ENCODE measurements at regions not wholly inside any gene's neighbourhood (a gene's known extent, or its start where the extent isn't known, plus 50 kb on each side); places are given as distances from the start of the nearest gene placed in this dataset.

DNA sequence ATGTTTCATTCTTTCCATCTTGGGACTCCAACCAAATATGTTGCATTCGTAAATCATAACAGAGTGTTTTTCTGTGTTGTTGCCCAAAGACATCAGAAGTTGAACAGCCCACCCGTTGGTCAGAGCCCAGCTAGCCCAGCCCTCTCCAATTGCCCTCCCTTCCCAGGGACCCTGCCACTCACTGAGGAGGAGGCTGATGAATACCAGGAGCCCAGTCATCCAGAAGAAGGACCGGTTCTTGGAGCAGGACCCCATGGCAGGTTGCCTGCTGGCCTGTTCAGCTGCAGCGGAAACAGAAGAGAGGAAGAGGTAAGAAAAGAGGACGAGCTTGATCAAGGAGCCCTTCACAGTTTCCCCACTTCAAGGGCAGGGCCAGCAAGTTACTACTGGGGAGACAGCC lies 172.2 kb upstream of the ETV3 start:
- no peaks in the 10 kb centered on the region for H3K36me3 ChIP-seq (ENCODE audit: control insufficient read depth in 2 of 2, extremely low read depth in 1 of 2, insufficient read depth in 2 of 2, low read length in 2 of 2)
- H3K4me2 ChIP-seq (ENCODE audit: insufficient read depth, low read length) = no peak overlapping the region
- no peaks in the 10 kb centered on the region for H4K20me1 ChIP-seq (replicated peaks; ENCODE audit: control insufficient read depth, extremely low read depth, insufficient read depth, low read length)
- no peak for DNase-seq (ENCODE audit: low read depth, low spot score)
- no peaks in the 10 kb centered on the region for H3K9me3 ChIP-seq (replicated peaks; ENCODE audit: control insufficient read depth, insufficient read depth, low read length)
- H2AFZ ChIP-seq (ENCODE audit: low read depth, low read length) = no peak overlapping the region
- FAIRE-seq = no peak
- dilution Hi-C loops (cut with MboI; ENCODE audit: extremely low pct_ligation_motif_present, low sequenced_read_pairs) (no loop called here), intact Hi-C loops (cut with micrococcal nuclease) (loop anchor here (5.0 kb wide), 1 partner anchor 187 kb away; no protein-coding TSS in a partner anchor)
- no peaks in the 10 kb centered on the region for H3K79me2 ChIP-seq (ENCODE audit: control insufficient read depth, insufficient read depth, low read length)
- H3K27me3 ChIP-seq (ENCODE audit: control insufficient read depth in 2 of 2, insufficient read depth in 2 of 2, low read length in 2 of 2) = peaks cover 0 to 2% of the 10 kb centered on the region in 2 experiments
- no peak overlapping the region for H3K4me3 ChIP-seq (replicated peaks in 1 of 3; ENCODE audit: insufficient read depth in 1 of 3, low read depth in 1 of 3, low read length in 3 of 3)
- ChIA-PET POLR2A (no interaction called here), CTCF (no interaction called here)
- no TSS peak for BruUV-seq (replicated peaks)
- TF ChIP-seq EZH2 (IDR thresholded peaks at IDR 0.05; ENCODE audit: borderline replicate concordance, low read depth, low read length, severe bottlenecking) (no peak), MYC (IDR thresholded peaks at IDR 0.05; ENCODE audit: low read depth, low read length) (no peak), GATA2 (IDR thresholded peaks at IDR 0.05; ENCODE audit: insufficient read depth, insufficient read length, low read depth, low read length) (no peak), FOS (IDR thresholded peaks at IDR 0.05; ENCODE audit: borderline replicate concordance, insufficient read depth, low read length) (no peak), JUN (IDR thresholded peaks at IDR 0.05; ENCODE audit: borderline replicate concordance, insufficient read depth, insufficient read length, low read depth) (no peak), POLR2AphosphoS5 (IDR thresholded peaks at IDR 0.05; ENCODE audit: insufficient read depth, low read depth, low read length) (no peak), POLR2A (IDR thresholded peaks at IDR 0.05; ENCODE audit: low read depth, low read length) (no peak)
- TF ChIP-seq, protein P1, sequence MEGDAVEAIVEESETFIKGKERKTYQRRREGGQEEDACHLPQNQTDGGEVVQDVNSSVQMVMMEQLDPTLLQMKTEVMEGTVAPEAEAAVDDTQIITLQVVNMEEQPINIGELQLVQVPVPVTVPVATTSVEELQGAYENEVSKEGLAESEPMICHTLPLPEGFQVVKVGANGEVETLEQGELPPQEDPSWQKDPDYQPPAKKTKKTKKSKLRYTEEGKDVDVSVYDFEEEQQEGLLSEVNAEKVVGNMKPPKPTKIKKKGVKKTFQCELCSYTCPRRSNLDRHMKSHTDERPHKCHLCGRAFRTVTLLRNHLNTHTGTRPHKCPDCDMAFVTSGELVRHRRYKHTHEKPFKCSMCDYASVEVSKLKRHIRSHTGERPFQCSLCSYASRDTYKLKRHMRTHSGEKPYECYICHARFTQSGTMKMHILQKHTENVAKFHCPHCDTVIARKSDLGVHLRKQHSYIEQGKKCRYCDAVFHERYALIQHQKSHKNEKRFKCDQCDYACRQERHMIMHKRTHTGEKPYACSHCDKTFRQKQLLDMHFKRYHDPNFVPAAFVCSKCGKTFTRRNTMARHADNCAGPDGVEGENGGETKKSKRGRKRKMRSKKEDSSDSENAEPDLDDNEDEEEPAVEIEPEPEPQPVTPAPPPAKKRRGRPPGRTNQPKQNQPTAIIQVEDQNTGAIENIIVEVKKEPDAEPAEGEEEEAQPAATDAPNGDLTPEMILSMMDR (IDR thresholded peaks at IDR 0.05; ENCODE audit: extremely low read depth in 1 of 2, insufficient read depth in 1 of 2, low read depth in 1 of 2, low read length in 2 of 2) = no peak
- TF ChIP-seq, protein P2, sequence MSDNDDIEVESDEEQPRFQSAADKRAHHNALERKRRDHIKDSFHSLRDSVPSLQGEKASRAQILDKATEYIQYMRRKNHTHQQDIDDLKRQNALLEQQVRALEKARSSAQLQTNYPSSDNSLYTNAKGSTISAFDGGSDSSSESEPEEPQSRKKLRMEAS (IDR thresholded peaks at IDR 0.05; ENCODE audit: insufficient read depth, insufficient read length) = no peak
- no peak overlapping the region for H3K9ac ChIP-seq (replicated peaks; ENCODE audit: extremely low read depth, insufficient read depth, low read length)
- H3K9me1 ChIP-seq (replicated peaks; ENCODE audit: control insufficient read depth, extremely low read depth, insufficient read depth, low read length) = no peaks in the 10 kb centered on the region
- H3K27ac ChIP-seq (ENCODE audit: insufficient read depth, low read depth, low read length) = no peak overlapping the region
- H3K4me1 ChIP-seq (ENCODE audit: control insufficient read depth, extremely low read depth, insufficient read depth, low read length) = no peaks in the 10 kb centered on the region

All from endothelial cell of umbilical vein (primary cell).